ENCODE measurements at regions not wholly inside any gene's neighbourhood (a gene's known extent, or its start where the extent isn't known, plus 50 kb on each side); places are given as distances from the start of the nearest gene placed in this dataset.

DNA sequence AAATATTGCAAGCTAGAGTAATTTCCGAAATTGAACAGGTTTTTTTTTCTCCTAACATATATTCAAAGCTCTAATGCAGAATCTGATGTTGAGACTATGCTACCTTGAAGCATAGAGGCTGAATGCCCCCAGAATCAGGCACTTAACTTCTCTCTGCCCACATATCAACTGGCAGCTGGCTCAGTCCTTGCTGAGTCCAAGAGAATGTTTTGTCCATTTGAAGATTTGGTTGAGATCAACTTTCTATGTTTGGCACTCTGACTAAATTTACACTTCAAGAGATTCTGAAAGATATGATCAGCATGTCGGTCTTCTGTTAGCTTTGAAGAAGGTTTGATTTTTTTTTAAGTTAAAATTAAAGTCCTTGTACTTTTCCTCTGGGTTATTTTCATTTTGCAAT, 1298.1 kb downstream of the EPHA7 start:
- CTCF ChIA-PET, result no interaction called here
- no peak for DNase-seq (ENCODE audit: low read depth, low spot score)
- Histone ChIP-seq H3K4me3 (ENCODE audit: low read depth, low read length) (no peak overlapping the region), H3K27me3 (ENCODE audit: control insufficient read depth, insufficient read depth, low read length) (no peaks in the 10 kb centered on the region), H3K27ac (ENCODE audit: low read depth, low read length) (no peak overlapping the region), H3K9me3 (ENCODE audit: control insufficient read depth, insufficient read depth, low read length) (no peaks in the 10 kb centered on the region)
- no peak for TF ChIP-seq CTCF (IDR thresholded peaks at IDR 0.05; ENCODE audit: low read depth, low read length)
- POLR2A ChIA-PET, result no interaction called here

- ChIA-PET POLR2A (no interaction called here), CTCF (interaction anchor here (0.7 kb wide), 1 partner anchor 788 kb away, joined by 3 read pairs; no protein-coding TSS in a partner anchor)
- no peak overlapping the region for H3K4me3 ChIP-seq (ENCODE audit: low read depth, low read length)
- no peak overlapping the region for H3K27ac ChIP-seq (ENCODE audit: low read depth, low read length)
- H3K9me3 ChIP-seq (ENCODE audit: control insufficient read depth, insufficient read depth, low read length), result no peaks in the 10 kb centered on the region
- TF ChIP-seq CTCF (IDR thresholded peaks at IDR 0.05; ENCODE audit: low read depth, low read length), result no peak
- no peak for DNase-seq (ENCODE audit: low read depth, low spot score)
- H3K27me3 ChIP-seq (ENCODE audit: control insufficient read depth, insufficient read depth, low read length), result no peaks in the 10 kb centered on the region
Measured at GRCh38 chr6:92117800-92118199, 1301.6 kb downstream of the EPHA7 start.

GRCh38 chr6:92114797-92115196, 1304.6 kb downstream of the EPHA7 start:
- ChIA-PET CTCF (no interaction called here), POLR2A (no interaction called here)
- DNase-seq (ENCODE audit: low read depth, low spot score), result no peak
- no peaks in the 10 kb centered on the region for H3K9me3 ChIP-seq (ENCODE audit: control insufficient read depth, insufficient read depth, low read length)
- H3K27me3 ChIP-seq (ENCODE audit: control insufficient read depth, insufficient read depth, low read length), result no peaks in the 10 kb centered on the region
- no peak overlapping the region for H3K27ac ChIP-seq (ENCODE audit: low read depth, low read length)
- TF ChIP-seq CTCF (IDR thresholded peaks at IDR 0.05; ENCODE audit: low read depth, low read length), result no peak
- H3K4me3 ChIP-seq (ENCODE audit: low read depth, low read length), result no peak overlapping the region

GRCh38 chr6:92114091-92114675, 1305.2 kb downstream of the EPHA7 start:
- DNase-seq (ENCODE audit: low read depth, low spot score), result no peak
- H3K9me3 ChIP-seq (ENCODE audit: control insufficient read depth, insufficient read depth, low read length), result peaks cover 4% of the 10 kb centered on the region
- CTCF ChIA-PET, result no interaction called here
- no peak overlapping the region for H3K4me3 ChIP-seq (ENCODE audit: low read depth, low read length)
- POLR2A ChIA-PET, result no interaction called here
- no peak for TF ChIP-seq CTCF (IDR thresholded peaks at IDR 0.05; ENCODE audit: low read depth, low read length)
- H3K27ac ChIP-seq (ENCODE audit: low read depth, low read length), result no peak overlapping the region
- H3K27me3 ChIP-seq (ENCODE audit: control insufficient read depth, insufficient read depth, low read length), result no peaks in the 10 kb centered on the region

DNA sequence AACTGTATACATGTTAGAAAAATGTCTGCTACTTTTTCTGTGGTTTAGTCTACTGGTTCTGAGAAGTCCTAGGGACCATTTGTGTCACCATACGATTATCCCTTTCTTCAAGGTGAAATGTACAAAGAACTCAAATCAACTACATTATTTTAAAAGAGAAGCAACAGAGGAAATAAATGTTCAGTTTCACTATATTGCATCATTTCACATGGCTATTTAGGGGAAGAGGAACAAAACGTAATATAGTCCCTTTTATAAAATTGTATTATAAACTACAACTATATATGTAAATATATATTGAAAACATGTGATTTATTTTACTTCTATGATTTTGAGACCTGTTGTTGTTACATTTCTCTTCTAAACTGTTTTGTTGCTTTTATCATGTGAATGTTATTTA, 1308.0 kb downstream of the EPHA7 start:
- ChIA-PET POLR2A (no interaction called here), CTCF (no interaction called here)
- peaks cover 9% of the 10 kb centered on the region for H3K9me3 ChIP-seq (ENCODE audit: control insufficient read depth, insufficient read depth, low read length)

More for the DNA sequence above, 1308.0 kb downstream of the EPHA7 start:
- DNase-seq (ENCODE audit: low read depth, low spot score), result no peak
- no peak overlapping the region for H3K4me3 ChIP-seq (ENCODE audit: low read depth, low read length)
- H3K27me3 ChIP-seq (ENCODE audit: control insufficient read depth, insufficient read depth, low read length), result no peaks in the 10 kb centered on the region
- no peak overlapping the region for H3K27ac ChIP-seq (ENCODE audit: low read depth, low read length)
- TF ChIP-seq CTCF (IDR thresholded peaks at IDR 0.05; ENCODE audit: low read depth, low read length), result no peak

Data from AG04450 (cell line).